ENCODE measurements at regions not wholly inside any gene's neighbourhood (a gene's known extent, or its start where the extent isn't known, plus 50 kb on each side); places are given as distances from the start of the nearest gene placed in this dataset.

- TF ChIP-seq CTCF (IDR thresholded peaks at IDR 0.05) (no peak), POLR2A (IDR thresholded peaks at IDR 0.05) (no peak)
Observed at GRCh38 chr12:46111715-46112114, 121.3 kb upstream of the SCAF11 start.
